ENCODE measurements at regions not wholly inside any gene's neighbourhood (a gene's known extent, or its start where the extent isn't known, plus 50 kb on each side); places are given as distances from the start of the nearest gene placed in this dataset.

- no peak for DNase-seq
Measured at GRCh38 chr6:132244744-132245143, 156.5 kb downstream of the MOXD1 start.

DNA sequence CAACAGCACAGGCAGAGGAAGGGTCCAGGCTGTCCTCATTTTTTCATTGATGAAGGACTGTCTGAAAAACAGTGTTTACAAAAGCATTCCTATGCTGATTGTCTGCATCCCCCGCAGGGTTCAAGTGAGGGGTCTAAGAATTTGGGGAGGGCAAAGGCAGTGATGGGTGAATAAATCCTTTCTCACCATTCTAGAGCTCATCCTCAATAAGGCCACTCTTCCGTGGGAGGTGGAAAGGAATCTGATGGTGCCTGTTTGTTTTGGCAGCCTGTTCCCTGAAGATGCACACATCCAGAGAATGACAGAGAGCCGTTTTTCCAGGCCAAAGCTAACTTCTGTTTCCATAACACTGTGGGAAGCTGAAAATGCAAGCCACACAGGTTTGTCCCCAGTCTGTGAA, 164.5 kb downstream of the MOXD1 start:
- DNase-seq = peak; percentile 61

GRCh38 chr6:132236281-132236680, 165.0 kb downstream of the MOXD1 start:
- no peak for DNase-seq

DNA sequence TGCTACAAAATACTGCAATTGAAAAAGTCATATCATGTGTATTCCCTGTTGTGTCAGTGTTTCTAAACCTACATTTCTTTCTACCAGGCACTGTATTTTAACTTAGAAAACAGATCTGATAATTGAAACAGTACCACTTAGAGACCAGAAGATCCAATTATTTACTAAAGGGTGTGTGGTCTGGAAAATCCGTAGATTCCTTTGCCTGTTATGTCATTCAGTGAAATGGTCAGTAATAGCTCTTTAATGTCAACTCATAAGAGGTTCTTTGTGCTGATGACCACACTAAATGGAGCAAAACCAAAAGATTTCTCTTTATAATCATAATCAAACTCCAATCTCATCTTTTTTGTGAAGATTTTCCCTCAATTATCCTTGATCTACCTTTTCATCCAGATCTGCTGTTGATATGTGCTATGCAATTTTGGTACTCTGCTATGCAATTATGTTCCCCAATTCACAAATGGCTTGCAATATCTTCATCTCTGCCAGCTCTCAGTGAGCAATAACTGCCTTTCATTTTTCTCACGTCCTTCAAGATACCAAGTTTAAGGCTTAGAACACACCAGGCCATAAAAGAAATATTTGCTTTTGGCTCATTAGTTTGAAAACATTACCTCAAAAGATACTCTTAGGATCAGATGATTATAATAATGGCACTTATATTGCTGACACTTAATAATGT, 165.5 kb downstream of the MOXD1 start:
- no peak for DNase-seq

DNA sequence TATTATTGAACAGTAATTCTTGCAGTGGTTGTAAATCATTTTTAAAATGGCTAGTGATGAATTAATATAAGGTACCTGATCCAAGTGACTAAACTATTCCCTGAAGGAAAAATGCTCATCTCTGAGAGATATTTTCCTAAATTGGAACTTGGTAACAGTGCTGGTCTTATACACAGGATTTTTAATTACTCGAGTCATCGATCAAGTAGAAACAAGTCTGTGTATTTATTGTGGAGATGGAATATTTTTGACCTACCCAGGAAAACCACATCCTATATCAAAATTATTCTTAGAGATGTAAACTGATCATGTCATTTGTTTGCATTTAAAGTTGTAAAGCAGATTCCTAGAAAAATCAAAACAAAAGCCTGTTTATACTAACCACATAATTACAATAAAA, 166.9 kb downstream of the MOXD1 start:
- DNase-seq = no peak

GRCh38 chr6:132231121-132231884, 170.0 kb downstream of the MOXD1 start:
- DNase-seq = no peak

- no peak for DNase-seq
Measured at GRCh38 chr6:132228894-132229293, 172.4 kb downstream of the MOXD1 start.

GRCh38 chr6:132227904-132228303, 173.4 kb downstream of the MOXD1 start:
- no peak for DNase-seq

DNA sequence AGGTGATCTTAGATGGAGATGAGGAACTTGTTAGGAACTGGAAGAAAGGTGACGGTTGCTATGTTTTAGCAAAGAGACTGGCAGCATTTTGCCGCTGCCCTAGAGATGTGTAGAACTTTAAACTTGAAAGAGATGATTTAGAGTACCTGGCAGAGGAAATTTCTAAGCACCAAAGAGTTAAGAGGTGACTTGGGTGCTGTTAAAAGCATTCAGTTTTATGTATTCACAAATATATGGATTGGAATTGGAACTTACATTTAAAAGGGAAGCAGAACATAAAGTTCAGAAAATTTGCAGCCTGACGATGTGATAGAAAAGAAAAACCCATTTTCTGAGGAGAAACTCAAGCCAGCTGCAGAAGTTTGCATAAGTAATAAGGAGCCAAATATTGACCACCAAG, 176.3 kb downstream of the MOXD1 start:
- no peak for DNase-seq

DNA sequence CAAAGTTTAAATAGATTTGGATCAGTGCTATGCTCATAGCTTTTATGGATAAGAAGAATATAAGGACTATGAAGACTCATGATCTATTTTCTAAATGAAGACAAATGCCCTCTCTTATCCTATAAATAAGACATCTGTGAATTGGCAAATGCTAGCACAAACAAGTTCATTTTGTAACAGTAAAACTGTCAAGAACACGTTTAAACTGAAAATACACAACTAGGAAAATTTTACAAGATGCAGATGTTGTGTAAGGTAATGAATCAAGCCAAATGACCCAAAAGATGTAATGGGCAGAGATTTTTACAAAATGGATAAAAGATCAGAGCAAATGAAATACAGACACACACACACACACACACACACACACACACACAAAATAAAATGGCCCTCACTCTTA, 180.5 kb downstream of the MOXD1 start:
- DNase-seq = peak; percentile 26

DNA sequence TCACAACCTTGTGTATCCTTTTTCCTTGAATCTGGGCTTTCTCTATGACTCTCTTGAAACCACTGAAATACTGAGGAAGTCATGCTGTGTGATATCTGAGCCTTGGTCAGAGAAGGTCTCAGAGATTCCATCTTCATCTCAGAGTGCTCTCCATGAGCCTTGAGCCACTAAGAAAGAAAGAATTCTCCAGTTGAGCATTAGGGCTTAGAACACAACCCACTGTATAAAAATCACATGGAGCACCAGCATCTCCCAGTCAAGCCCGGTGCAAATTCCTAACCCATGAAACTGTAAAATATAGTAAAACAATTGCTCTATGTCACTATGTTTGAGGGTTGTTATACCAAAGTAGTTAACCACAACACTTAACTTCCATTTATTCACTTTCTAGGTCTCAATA, 181.4 kb downstream of the MOXD1 start:
- no peak for DNase-seq

- DNase-seq = peak; percentile 24
Measured at GRCh38 chr6:132218059-132218696, 183.1 kb downstream of the MOXD1 start.

GRCh38 chr6:132215805-132216204, 185.5 kb downstream of the MOXD1 start:
- DNase-seq = no peak

DNA sequence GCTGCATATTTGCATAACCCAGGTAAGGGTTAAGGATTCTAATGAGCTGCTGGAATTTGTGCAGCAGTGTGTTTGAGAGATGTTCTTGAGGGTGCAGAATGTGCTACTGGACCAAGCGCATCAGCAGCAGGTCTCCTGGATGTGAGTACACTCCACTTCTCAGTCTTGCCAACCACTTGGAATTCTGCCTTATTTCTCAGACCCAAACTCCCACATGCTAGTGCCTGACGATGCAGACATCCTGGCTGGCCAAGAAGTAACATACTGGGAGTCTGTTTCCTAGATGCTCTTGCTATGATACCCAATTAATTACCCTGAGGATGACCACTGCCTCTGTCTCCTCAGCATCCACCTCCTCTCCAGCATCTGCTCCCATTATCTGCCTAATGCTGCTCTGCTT, 186.6 kb downstream of the MOXD1 start:
- no peak for DNase-seq

- DNase-seq = no peak
Measured at GRCh38 chr6:132213732-132214131, 187.5 kb downstream of the MOXD1 start.

DNA sequence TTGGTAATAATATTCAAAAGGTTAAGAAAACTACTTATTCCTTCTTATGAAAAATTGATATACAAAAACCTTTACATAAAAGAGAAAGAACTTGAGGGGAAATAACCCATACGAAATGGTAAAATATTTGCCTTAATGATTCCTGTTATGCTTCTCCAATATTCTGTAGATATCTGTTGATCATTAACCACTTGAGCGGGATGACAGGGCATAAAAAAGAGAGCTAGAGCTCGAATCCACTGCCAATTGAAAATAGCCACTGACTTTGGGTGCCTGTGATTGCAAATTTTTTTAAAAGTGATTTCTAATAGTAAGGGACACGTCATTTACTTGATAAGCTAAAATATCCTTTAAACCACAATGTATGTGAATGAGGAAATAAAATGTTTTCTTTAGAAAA, 188.1 kb downstream of the MOXD1 start:
- DNase-seq = no peak

GRCh38 chr6:132210886-132211563, 190.2 kb downstream of the MOXD1 start:
- no peak for DNase-seq

GRCh38 chr6:132209351-132209750, 191.9 kb downstream of the MOXD1 start:
- no peak for DNase-seq

GRCh38 chr6:132207991-132208390, 193.3 kb downstream of the MOXD1 start:
- DNase-seq = no peak

DNA sequence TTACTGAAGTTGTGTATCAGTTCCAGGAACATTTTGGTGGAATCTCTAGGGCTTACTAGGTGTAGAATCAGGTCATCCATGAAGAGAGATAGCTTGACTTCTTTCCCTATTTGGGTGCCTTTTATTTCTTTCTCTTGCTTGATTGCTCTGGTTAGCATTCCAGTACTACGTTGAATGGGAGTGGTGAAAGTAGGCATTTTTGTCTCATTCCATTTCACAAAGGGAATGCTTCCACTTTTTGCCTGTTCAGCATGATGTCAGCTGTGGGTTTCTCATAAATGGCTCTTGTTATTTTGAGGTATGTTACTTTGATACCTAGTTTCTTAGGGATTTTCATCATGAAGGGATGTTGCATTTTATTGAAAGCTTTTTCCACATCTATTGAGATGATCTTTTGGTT, 195.3 kb downstream of the MOXD1 start:
- DNase-seq = no peak

DNA sequence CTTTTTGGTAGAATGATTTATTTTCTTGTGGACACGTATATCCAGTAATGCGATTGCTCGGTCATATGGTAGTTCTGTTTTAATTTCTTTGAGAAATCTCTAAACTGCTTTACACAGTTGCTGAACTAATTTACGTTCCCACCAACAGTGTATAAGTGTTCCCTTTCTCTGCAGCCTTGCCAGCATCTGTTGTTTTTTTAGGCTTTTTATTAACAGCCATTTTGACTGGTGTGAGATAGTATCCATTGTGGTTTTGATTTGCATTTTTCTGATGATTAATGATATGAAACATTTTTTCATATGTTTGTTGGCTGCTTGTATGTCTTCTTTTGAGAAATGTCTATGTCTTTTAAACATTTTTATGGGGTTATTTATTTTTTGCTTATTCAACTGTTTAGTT, 196.7 kb downstream of the MOXD1 start:
- no peak for DNase-seq

GRCh38 chr6:132202574-132202973, 198.7 kb downstream of the MOXD1 start:
- peak; percentile 50 for DNase-seq

DNA sequence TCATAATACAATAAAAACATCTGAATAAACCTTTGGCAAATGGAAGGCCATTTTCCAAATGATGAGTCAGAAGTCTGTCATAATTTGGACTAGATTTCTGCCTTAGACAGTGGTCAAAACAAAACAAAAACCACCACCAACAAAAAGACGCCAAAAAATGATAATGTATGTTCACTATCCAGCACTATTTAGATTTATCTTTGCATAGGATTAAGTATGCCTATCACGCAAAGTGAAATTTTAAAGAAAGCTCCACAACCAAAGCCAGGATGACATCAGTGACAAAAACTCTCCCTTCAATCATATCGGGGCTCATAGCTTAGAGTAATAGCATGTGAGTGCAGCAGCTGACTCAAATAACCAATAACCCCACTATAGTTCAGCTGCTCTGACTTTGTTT, 201.9 kb downstream of the MOXD1 start:
- no peak for DNase-seq
